Thoracic aorta (tissue), 2 donors: ENCODE measurements at regions not wholly inside any gene's neighbourhood (a gene's known extent, or its start where the extent isn't known, plus 50 kb on each side); places are given as distances from the start of the nearest gene placed in this dataset.

ENCODE experiments used
- ATAC-seq: fragments of 150-250 bp; one replicate; pipeline ENCODE4 v1.8.0; 2017; ENCODE audit warnings: low read depth; ENCODE audit not compliant: insufficient number of reproducible peaks, low FRiP score
- DNase-seq: peaks from one replicate; pipeline ENCODE4 v3.0.0-alpha.2; 2020; ENCODE audit warnings: low spot score
- H3K27ac ChIP-seq, 2 donors: fragments of 200-600 bp; sonication (generic); 1 replicate in 1 of 2; 2 replicates in 1 of 2; pipeline ENCODE4 v1.5.1; 2016; ENCODE audit warnings: mild to moderate bottlenecking in 2 of 2, moderate library complexity in 2 of 2
- H3K27me3 ChIP-seq: fragments of 200-600 bp; sonication (generic); replicated peaks from 2 replicates; pipeline ENCODE4 v1.6.0; 2016; ENCODE audit warnings: mild to moderate bottlenecking; ENCODE audit not compliant: insufficient read depth
- H3K36me3 ChIP-seq: fragments of 200-600 bp; sonication (generic); one replicate; pipeline ENCODE4 v1.5.1; 2016
- H3K4me1 ChIP-seq, 2 donors: fragments of 200-600 bp; sonication (generic); 1 replicate in 1 of 2; 2 replicates in 1 of 2; pipeline versions ENCODE4 v1.5.1 to v1.6.0; 2016; ENCODE audit warnings: low read depth in 2 of 2, mild to moderate bottlenecking in 1 of 2; ENCODE audit not compliant: control insufficient read depth in 1 of 2
- H3K4me3 ChIP-seq: fragments of 200-600 bp; sonication (generic); 2 replicates; pipeline ENCODE4 v1.5.1; 2016; ENCODE audit warnings: mild to moderate bottlenecking
- H3K9me3 ChIP-seq: fragments of 200-600 bp; sonication (generic); 2 replicates; pipeline ENCODE4 v1.5.1; 2016
- TF ChIP-seq, protein P1 (sequence below): fragments of 200-600 bp; sonication (generic); IDR thresholded peaks from one replicate; pipeline ENCODE4 v1.5.1; 2019; ENCODE audit warnings: antibody characterized with exemption

DNA sequence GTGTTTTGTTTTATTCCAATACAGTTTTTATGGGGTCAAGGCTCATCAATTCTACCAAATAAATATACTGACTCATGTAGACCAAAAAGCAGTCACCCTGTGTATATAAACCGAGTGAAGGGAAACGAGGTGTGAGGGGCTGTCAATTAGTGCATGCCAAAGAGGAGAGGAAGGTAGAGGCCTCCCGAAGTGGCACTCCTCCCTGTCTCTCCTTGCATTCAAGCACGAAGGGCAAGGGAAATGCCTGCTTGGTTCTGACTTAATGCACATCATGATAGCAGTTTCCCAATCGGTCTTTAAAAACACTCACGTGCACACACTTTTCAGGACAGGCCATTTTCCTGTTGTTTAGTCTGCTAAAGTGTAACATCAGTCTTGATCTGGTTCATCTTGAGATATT, 125.6 kb upstream of the SLCO6A1 start:
- no peak for ATAC-seq

DNA sequence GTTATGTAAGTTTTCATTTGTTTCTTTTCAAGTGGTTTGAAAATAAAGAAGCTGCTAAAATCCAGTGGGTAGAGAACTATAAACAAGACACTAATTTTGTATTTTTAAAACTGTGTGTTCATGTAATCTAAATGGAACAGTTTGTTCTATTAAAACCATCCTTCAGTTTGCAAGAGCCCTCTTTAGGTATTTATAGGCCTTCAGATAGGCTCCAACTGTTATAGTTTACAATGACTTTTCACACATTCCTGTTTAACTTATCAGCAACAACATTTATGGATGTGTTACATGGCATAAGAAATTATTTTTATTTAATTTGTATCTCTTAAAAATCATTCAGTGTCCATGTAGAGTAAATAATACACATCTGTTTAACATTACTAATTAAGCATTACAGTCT, 126.7 kb upstream of the SLCO6A1 start:
- H3K27ac ChIP-seq, result no peak overlapping the region
- TF ChIP-seq, protein P1, sequence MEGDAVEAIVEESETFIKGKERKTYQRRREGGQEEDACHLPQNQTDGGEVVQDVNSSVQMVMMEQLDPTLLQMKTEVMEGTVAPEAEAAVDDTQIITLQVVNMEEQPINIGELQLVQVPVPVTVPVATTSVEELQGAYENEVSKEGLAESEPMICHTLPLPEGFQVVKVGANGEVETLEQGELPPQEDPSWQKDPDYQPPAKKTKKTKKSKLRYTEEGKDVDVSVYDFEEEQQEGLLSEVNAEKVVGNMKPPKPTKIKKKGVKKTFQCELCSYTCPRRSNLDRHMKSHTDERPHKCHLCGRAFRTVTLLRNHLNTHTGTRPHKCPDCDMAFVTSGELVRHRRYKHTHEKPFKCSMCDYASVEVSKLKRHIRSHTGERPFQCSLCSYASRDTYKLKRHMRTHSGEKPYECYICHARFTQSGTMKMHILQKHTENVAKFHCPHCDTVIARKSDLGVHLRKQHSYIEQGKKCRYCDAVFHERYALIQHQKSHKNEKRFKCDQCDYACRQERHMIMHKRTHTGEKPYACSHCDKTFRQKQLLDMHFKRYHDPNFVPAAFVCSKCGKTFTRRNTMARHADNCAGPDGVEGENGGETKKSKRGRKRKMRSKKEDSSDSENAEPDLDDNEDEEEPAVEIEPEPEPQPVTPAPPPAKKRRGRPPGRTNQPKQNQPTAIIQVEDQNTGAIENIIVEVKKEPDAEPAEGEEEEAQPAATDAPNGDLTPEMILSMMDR, result no peak
- ATAC-seq, result no peak

More for the DNA sequence above, 125.6 kb upstream of the SLCO6A1 start:
- no peak overlapping the region for H3K4me3 ChIP-seq
- H3K4me1 ChIP-seq, result peaks cover 5 to 44% of the 10 kb centered on the region in 2 donors
- no peak overlapping the region for H3K27ac ChIP-seq
- H3K36me3 ChIP-seq, result no peaks in the 10 kb centered on the region
- DNase-seq, result no peak
- no peaks in the 10 kb centered on the region for H3K27me3 ChIP-seq
- H3K9me3 ChIP-seq, result no peaks in the 10 kb centered on the region
- TF ChIP-seq, protein P1, result no peak

DNA sequence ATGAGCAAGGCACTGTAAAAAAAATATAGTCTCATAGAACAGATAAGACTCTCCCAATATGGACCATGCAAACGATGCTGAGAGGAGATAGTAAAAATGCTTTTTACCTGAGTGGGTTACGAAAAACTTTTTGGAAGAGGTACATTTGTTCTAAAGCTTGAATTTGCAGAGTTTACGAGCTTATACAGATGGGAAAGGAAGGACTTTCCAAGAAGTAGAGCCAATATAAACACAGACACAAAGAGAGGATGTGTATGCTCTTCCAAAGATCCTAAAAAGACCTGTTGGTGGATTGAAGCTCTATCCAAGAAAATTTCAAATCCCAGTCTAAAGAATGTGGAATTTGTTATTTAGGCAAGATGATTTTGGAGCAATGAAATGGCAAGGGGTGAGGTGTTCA, 127.1 kb upstream of the SLCO6A1 start:
- Histone ChIP-seq H3K36me3 (no peaks in the 10 kb centered on the region), H3K4me1 (peaks cover 5 to 44% of the 10 kb centered on the region in 2 donors), H3K27ac (no peak overlapping the region), H3K27me3 (no peaks in the 10 kb centered on the region), H3K4me3 (no peak overlapping the region), H3K9me3 (no peaks in the 10 kb centered on the region)
- ATAC-seq, result no peak
- TF ChIP-seq, protein P1, result no peak
- DNase-seq, result no peak

More for the DNA sequence above, 126.7 kb upstream of the SLCO6A1 start:
- H3K4me1 ChIP-seq, result peaks cover 5 to 44% of the 10 kb centered on the region in 2 donors
- H3K36me3 ChIP-seq, result no peaks in the 10 kb centered on the region
- H3K9me3 ChIP-seq, result no peaks in the 10 kb centered on the region
- no peaks in the 10 kb centered on the region for H3K27me3 ChIP-seq
- no peak for DNase-seq
- H3K4me3 ChIP-seq, result no peak overlapping the region

DNA sequence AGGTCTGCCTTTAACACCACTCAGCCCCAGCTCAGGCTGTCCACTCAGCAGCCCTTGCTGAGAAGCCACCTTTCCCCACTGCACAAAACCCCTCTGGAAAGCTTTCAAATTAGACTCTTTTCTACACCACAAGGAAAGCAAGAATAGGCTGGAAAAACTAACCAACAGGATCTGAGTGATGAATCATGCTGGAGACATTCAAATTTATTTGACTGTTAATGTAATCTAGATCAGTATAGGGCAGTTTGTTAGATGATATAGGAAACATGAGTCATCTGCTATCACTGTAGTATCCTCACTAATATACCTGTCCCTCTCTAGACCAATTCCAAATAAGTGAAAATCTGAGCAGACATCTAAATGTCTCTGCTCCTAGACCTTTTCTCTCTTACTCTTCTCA, 127.8 kb upstream of the PAM start:
- no peak overlapping the region for H3K4me3 ChIP-seq
- H3K27ac ChIP-seq, result no peak overlapping the region
- H3K4me1 ChIP-seq, result peaks cover 5 to 44% of the 10 kb centered on the region in 2 donors
- TF ChIP-seq, protein P1, result no peak
- no peaks in the 10 kb centered on the region for H3K27me3 ChIP-seq
- H3K36me3 ChIP-seq, result no peaks in the 10 kb centered on the region
- no peaks in the 10 kb centered on the region for H3K9me3 ChIP-seq
- ATAC-seq (no peak), DNase-seq (no peak)

DNA sequence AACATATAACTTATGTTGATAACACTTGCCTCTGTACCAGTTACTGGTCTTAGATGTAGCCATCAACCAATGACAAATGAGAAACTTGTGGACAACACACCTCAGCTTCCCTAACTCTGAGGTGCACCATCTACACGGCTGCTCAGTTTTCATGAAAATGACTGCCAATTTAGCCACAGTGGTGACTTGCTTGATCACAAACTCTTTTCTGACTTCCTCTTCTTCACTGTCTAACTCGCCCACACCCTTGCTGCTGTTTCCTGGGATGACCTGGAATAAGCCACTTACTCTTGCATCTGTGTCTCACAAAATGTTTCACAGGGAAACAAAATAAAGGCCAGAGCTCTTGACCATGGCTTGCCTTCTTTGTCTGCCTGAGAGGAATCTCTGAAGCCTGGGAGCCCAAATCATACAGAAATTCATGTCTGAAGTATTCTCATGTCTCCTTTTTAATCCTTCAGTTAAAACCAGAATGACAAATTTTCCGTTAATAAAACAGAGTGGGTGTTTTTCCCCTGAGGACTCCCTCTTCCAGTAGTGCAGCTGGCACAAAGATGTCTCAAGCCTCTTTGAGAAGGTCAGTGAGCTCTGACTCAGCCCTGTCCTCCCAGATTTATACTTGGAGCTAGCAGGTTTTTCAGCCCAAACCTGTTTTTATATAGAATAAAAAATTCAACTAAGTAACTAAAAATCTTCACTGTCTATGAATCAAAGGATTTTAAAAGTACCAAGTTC, 126.5 kb upstream of the PAM start:
- Histone ChIP-seq H3K9me3 (peaks cover 2% of the 10 kb centered on the region), H3K27me3 (no peaks in the 10 kb centered on the region), H3K4me1 (peaks cover 5 to 44% of the 10 kb centered on the region in 2 donors), H3K27ac (peak overlapping the region; percentile 54 to 61), H3K36me3 (no peaks in the 10 kb centered on the region), H3K4me3 (no peak overlapping the region)
- DNase-seq (no peak), ATAC-seq (no peak)
- TF ChIP-seq, protein P1, result no peak
